ENCODE measurements at regions not wholly inside any gene's neighbourhood (a gene's known extent, or its start where the extent isn't known, plus 50 kb on each side); places are given as distances from the start of the nearest gene placed in this dataset.

GRCh38 chr5:17443333-17444130 lies 54.5 kb upstream of the TAF11L2 start:
- no peak for TF ChIP-seq CTCF (IDR thresholded peaks at IDR 0.05)
- TF ChIP-seq POLR2A (IDR thresholded peaks at IDR 0.05): no peak
